Kidney capillary endothelial cell (primary cell): ENCODE measurements at regions not wholly inside any gene's neighbourhood (a gene's known extent, or its start where the extent isn't known, plus 50 kb on each side); places are given as distances from the start of the nearest gene placed in this dataset.

Experiments
- DNase-seq: peaks from one replicate; pipeline ENCODE4 v3.0.0-alpha.2; 2018; ENCODE audit warnings: low spot score

- no peak for DNase-seq
Observed at GRCh38 chr2:223226264-223226663, 174.3 kb downstream of the KCNE4 start.

GRCh38 chr2:223227338-223227737 lies 175.3 kb downstream of the KCNE4 start:
- no peak for DNase-seq

- DNase-seq = no peak
Observed at GRCh38 chr2:223228871-223229270, 176.9 kb downstream of the KCNE4 start.

- no peak for DNase-seq
Observed at GRCh38 chr2:223230352-223230751, 178.4 kb downstream of the KCNE4 start.

DNA sequence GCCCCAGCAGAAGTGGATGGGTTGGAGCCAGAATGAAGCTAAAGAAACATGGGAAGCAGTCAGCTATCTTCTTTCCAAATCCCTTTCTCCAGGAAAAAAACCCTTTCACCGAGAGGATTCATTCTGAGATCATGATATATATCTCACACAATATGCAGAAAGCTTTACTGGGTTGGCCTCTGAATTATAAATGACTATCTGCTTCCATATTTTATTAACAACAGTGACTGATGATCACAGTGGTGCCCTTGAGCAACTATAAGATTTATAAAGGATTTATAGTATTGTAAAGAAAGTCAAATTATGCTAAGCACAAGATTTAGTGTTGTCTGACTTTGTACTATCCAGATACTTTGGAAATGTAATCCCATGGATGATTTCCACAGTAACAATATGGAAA lies 180.3 kb downstream of the KCNE4 start:
- DNase-seq = no peak

- DNase-seq = no peak
Observed at GRCh38 chr2:223232896-223233295, 180.9 kb downstream of the KCNE4 start.

GRCh38 chr2:223235986-223236385 lies 184.0 kb downstream of the KCNE4 start:
- DNase-seq = no peak

- no peak for DNase-seq
Observed at GRCh38 chr2:223238301-223238700, 186.3 kb downstream of the KCNE4 start.

- DNase-seq = no peak
Observed at GRCh38 chr2:223243233-223243632, 191.2 kb downstream of the KCNE4 start.

- peak; percentile 9 for DNase-seq
Observed at GRCh38 chr2:223247136-223247535, 195.1 kb downstream of the KCNE4 start.

DNA sequence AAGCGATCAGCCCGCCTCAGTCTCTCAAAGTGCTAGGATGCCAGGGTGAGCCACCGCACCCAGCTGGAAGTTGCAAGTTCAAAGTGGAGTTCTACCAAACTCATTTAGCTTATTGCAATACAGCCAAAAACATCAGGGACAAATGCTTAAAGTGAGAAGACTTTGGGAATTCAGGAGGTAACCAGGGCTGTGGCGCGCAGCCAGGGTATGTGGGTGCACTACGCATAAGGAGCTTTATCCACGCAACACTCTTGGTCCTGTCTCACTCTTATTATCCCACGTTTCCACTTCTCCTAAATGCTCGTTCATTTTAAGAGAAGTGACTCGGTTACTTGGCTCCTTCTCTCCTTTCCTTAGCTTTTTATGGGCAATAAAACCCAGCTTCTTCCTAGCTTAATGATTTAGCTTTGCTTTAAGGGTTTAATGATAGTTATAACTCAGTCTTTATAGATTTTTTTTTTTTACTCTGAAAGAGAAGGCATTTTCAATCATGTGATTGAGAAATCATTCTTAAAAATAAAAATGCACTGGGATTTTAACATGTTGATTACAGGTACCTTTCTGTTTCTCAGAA lies 199.8 kb downstream of the KCNE4 start:
- DNase-seq = no peak

GRCh38 chr2:223260681-223261080 lies 208.7 kb downstream of the KCNE4 start:
- peak; percentile 31 for DNase-seq

DNA sequence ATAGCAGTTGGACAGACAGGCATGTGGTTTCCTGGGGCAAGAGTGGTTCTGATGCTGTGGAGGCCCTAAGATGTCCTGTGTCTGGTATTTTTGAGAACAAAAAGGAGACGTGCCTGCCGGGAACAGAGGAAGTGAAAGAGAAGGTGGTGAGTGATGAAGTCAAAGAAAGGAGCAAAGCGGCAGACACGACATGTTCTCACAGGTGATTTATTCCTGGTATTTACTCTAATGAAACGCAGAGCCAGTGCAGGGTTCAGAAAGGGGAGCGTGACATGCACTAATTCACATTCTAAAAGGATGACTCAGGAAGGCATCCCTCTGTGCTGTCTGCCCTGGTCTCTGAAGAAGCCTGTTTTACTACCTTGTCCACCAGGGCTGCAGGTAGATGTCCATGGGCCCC lies 211.0 kb downstream of the KCNE4 start:
- no peak for DNase-seq

- no peak for DNase-seq
Observed at GRCh38 chr2:223264541-223265193, 212.7 kb downstream of the KCNE4 start.

DNA sequence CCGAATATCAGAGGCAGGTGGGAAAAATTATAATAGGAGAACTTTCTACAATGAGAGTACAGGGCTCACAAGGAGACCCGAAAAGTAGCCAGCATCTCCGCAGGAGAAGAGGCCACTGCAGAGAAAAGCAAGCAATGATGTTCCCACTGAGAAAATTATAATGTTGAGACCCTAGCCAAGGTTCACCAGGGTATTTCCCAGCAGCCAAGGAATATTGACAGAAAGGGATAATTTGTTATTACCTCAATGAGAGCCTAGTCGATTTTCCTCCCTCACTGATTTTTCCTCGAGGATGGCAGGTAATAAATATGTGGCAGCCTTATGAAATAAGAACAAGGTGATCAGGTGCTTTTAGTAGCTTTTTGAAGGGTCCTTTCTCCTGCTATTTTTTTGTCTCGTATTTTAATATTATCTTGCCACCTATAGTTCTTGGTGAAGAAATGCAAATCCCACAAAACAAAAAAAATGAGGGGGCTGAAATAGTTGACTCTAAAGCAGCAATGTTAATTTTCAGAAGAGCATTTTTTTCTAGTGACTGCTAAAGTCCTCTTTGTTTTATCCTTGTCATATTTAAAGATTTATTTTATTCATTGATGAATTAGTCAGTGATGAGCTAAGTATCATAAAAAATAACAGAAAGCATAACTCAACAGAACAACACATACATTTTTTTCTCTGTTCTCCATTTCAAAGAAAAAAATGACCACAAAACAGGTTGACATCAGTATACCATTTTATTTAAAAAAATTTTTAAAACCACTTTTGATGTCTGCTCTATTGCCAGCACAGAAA lies 215.4 kb downstream of the KCNE4 start:
- no peak for DNase-seq

DNA sequence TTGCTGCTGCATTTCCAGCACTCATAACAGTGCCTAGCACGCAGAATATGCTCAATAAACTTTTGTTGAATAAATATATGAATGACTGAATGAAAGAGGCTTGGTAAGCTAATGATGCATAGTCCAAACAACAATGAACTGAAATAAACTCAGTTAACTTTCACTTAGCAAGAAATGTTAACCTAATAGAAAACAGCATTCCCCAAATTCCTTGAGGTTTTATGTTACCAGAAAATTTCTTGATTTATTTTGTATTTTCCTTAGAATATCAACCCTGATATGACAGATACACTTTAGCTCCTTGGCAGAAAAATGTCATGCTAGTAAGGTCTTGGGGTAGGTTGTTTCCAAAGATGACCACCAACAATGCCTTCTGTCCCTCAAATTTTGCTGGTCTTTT lies 217.4 kb downstream of the KCNE4 start:
- no peak for DNase-seq

DNA sequence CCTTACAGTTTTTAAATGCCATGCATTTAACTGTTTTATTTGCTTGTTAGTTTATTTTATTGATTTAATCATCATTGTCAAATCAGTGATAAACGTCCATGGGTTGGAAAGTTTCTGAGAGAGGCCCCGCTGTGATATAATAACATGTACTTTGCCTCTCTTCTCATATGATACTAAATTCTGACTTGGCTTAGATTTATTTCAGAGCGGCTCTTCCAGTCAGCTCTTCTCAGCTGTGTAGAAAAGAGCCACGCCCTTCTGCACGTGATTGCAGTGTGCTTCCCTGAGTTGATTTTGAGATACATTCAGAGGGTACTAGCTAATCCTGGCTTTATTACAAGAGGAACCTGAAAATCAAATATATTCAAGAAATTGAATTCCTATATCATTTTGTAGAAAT lies 218.6 kb downstream of the KCNE4 start:
- DNase-seq = no peak

GRCh38 chr2:223273995-223274394 lies 222.0 kb downstream of the KCNE4 start:
- no peak for DNase-seq

DNA sequence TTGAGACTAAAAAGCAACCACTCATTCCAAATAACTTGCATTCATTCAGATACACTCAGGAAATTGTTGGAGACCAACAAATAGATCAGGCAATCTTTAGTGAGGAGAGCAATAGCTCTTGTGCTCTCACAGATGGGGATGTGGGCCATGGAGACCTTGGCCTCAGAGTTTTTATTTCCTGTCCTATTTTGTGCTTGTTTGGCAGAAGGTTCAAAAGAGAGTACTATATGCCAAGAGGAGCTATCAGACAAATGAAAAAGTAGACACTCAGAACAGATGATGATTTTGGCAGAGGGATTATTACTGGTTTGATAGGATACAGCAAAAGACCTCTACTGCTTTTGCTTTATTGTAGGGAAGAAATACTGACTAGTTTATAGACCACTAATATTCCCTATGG lies 230.2 kb downstream of the KCNE4 start:
- no peak for DNase-seq

DNA sequence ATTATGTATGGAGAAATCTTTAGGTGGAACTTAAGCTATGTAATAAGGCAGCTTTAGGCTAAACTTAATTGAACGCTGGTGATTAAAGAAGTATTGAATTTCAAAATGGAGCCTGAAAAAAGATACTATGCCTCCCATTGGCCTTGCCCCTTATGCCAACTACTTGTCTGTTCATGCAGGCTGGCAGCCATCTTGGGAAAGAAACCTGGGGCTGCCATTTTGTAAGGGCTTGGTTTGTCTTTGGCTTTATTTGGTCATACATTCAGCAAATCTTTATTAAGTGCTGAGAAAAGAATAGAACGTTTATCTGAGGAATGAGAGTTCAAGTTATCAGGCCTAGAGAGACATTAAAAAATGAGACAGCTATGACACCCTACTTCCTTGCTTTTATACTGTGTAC lies 231.3 kb downstream of the KCNE4 start:
- DNase-seq = no peak

GRCh38 chr2:223283771-223284170 lies 231.8 kb downstream of the KCNE4 start:
- no peak for DNase-seq

GRCh38 chr2:223285370-223286265 lies 233.6 kb downstream of the KCNE4 start:
- no peak for DNase-seq
